AG20443 (cell line): ENCODE measurements at regions not wholly inside any gene's neighbourhood (a gene's known extent, or its start where the extent isn't known, plus 50 kb on each side); places are given as distances from the start of the nearest gene placed in this dataset.
"Not testable (repeated sequence)": the region's sequence is repeated elsewhere in the genome, so short reads cannot be mapped to it uniquely, and the experiment has no call there.

Experiments
- DNase-seq: peaks from one replicate; pipeline ENCODE4 v3.0.0; 2012; ENCODE audit warnings: low spot score, mixed read lengths

GRCh38 chr2:83967854-83968253 is 491.2 kb downstream of the SUCLG1 start:
- no peak for DNase-seq

GRCh38 chr2:83966946-83967345 is 492.1 kb downstream of the SUCLG1 start:
- not testable (repeated sequence) for DNase-seq

- no peak for DNase-seq
Observed at GRCh38 chr2:83961512-83961911, 497.6 kb downstream of the SUCLG1 start.

DNA sequence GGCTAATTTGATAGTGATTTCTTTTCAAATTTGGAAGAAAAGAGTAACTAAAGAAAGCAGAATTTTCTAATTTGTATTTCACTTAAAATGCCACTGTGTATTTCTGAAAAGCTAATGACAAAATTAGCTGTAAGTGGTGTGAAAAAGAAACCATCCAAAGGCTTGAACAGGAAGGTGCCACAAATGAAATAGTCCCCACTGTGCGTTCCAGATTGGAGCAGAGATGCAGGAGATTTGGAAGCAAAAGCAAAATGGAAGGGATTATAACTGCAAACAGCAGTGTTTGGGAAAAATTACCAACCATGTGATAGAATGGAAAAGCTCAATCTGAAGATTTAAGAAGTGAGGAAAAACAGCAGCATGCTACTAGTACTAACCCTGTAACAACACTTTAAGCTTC is 498.7 kb downstream of the SUCLG1 start:
- DNase-seq = no peak

DNA sequence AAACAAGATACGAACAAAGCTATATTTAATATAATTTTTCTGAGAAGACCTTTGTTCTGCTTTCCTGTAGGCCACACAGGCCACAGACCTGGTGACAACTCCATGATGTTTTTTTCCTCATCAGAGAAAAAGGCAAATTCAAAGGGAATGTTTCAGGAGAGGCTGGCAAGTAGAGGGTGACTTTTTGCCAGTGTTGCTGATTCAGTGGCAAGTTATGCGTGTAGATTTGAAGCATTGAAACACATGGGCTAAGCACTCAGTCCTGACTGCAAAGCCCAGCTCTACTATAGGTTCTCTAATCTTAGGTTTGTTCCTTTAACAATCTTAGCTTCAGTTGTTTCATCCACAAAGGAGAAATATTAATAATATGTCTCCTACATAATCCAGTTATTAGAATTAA is 499.8 kb downstream of the SUCLG1 start:
- no peak for DNase-seq

DNA sequence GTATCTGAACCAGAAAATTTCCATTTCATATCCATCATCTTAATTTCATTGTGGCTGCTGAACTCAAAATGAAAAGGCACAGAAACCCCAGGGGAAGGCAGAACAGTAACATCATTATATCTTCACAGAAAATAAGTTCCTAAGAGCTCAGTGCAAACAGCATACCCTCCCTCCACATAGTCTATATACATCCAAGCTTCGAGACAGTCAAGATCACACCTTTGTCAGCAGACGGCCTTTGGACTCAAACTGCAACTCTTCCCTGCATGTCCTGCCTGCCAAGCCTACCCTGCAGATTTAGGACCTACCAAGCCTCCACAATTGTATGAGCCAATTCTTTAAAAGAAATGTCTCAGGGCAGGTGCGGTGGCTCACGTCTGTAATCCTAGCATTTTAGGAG is 502.1 kb downstream of the SUCLG1 start:
- DNase-seq = no peak

DNA sequence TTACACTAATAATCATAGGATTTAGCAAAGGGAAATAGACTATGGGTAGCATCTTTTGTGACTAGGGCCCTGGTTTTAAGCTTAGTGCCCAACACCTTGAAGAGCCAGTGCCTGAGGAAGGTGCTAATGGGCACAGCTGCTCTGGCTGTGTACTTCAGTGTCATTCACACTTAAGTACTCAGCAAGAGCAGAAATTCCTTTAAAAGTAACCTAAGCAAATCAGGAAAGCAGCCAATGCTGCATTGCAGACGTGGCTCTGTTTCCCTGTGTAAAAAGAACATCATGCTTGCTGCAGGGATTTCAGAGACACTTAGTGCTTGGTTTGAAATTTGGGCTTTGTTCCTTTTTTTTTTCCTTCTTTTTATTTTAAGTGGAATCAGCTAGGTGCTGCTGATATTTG is 505.4 kb downstream of the SUCLG1 start:
- DNase-seq = no peak

- DNase-seq = no peak
Observed at GRCh38 chr2:83951378-83951947, 507.6 kb downstream of the SUCLG1 start.

- DNase-seq = no peak
Observed at GRCh38 chr2:83949361-83949760, 509.7 kb downstream of the SUCLG1 start.

DNA sequence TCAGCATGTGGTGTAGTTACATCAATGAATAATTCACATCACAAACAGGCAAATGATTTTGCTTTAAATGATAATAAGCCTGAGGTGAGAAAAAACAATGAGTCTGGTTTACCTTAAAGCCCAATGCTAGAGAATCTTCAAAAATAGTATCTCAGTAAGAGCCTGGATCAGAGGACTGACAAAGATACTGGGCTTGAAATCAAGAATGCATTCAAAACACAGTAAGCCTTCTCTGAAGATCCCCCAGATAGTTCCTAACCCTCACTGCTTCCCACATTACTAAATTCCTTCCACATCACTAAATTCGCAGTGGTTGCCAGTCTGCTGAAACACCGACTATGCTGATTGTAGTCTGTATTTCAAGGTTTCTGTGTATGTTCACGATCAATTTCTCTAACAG is 514.9 kb downstream of the SUCLG1 start:
- no peak for DNase-seq

- DNase-seq = no peak
Observed at GRCh38 chr2:83943265-83943664, 515.8 kb downstream of the SUCLG1 start.

DNA sequence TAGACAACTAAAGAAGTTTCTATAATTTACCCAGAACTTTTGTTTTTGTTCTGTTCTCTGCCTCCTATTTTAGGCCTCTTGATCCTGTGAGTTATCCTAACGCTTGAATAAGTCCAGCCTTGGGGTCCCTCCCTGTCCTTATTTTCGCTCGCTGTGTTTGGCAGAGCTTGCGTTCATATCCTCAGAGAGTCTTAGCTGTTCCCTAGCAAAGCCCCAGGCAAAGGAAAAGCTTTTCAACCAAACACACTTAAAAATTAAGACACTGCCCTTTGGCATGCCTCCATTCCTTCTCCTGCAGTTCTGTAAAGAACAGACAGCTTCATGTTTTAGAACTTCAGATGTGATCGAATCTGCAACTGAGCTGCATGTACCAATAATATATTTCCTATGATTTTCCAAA is 517.2 kb downstream of the SUCLG1 start:
- no peak for DNase-seq

- no peak for DNase-seq
Observed at GRCh38 chr2:83933749-83934148, 525.3 kb downstream of the SUCLG1 start.

- DNase-seq = no peak
Observed at GRCh38 chr2:83923531-83923930, 535.5 kb downstream of the SUCLG1 start.

- no peak for DNase-seq
Observed at GRCh38 chr2:83916559-83916958, 542.5 kb downstream of the SUCLG1 start.

DNA sequence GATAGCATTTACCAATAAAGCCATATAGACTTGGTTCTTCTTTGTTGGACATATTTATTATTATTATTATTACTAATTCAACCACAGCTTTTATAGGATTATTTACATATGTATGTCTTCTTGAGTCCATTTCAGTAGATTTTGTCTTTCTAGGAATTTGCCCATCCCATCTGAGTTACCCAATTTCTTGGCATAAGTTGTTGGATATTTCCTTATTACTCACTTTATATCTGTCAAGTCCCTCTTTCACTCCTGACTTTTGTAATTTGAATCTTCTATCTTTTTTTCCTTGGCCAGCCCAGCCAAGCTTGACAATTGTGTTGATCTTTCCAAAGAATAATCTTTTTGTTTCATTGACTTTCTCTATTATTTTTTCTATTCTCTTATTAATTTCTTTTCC is 543.7 kb downstream of the SUCLG1 start:
- DNase-seq = no peak

DNA sequence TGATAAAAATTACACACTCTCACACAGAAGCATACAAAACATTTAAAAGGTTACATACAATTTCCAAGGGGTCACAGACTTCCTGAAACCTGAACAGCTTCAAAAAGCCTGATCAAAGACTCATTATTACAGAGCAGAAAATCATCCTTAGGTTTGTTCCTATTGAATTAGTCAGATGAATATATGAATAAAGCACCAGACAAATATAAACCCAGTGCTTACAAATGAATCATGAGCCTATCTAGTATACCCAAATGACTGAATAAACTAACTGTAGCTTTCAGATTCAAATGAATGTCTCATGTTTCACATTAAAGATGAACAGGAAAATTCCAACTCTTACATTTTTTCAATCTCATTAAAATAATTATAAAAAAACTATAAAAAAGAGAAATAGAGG is 550.3 kb downstream of the SUCLG1 start:
- no peak for DNase-seq

GRCh38 chr2:83901317-83901716 is 557.8 kb downstream of the SUCLG1 start:
- no peak for DNase-seq

DNA sequence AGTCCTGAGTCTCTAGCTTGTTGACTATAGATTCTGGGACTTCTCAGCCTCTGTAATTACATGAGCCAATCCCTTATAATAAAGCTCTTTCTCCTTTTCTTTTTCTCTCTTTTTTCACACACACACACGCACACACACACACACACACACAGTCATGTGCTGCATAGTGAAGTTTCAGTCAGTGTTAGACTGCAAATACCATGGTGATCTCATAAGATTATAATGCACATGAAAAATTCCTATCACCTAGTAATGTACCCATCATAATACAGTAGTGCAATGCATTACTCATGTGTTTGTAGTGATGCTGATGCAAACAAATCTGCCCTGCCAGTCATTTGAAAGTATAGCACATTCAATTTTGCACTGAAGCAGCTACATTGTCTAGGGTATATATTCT is 558.2 kb downstream of the SUCLG1 start:
- DNase-seq = no peak

- no peak for DNase-seq
Observed at GRCh38 chr2:83899271-83899670, 559.8 kb downstream of the SUCLG1 start.

DNA sequence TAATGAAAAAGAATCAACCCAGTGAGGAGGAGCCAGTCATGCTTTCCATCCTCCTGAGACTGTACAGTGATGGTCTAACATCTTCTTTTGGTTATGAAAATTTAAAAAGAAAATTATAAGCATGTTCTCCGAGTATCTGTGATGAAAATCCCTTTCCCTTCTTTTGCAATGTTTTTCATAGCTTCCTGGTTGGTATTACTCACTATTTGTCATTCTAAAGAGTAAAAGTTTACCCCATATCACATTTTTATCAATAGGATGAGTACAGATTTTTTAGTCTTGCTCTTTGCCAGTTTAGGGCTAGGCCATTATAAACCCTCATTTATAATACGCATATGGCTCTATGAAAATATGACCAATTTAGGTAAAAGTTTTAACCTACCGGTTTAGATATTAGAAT is 564.1 kb downstream of the SUCLG1 start:
- DNase-seq = no peak

- no peak for DNase-seq
Observed at GRCh38 chr2:83887757-83888156, 571.3 kb downstream of the SUCLG1 start.

DNA sequence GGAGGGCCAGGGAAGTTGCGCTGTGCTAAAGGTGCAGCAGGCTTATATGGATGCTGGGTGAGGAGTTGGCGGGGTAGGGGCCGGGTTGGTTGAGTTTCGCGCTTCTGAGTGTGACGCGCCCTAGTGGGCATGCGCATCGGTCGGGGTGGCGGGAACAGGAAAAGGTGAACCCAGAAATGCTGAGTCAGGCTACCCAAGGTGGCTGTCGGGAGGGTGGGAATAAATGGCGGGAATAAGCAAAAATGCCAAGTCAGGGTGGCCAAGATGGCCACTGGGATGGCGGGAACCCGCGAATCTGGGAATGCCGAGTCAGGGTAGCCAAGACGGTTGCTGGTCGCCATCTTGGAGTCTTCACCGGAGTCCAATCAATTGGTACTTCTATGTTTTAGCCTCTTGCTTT is 580.0 kb downstream of the SUCLG1 start:
- DNase-seq = no peak

DNA sequence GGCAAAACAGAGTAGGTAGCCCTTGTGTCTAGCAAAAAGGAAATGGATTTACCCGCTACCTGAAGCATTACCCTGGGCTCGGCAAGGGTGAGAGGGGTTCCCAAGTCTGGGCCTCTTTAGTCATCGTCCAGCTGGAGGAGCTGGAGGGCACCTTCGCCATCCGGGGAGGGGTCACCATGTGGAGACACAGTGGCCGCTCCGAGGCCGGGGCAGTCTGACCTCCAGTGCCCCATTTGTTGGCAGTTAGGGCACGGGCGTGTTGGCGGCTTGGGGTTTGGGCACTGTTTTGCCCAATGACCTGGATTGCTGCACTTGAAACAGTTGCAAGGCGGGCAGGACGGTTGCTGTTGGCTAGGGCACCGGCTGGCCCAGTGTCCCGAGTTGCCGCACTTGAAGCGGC is 581.8 kb downstream of the SUCLG1 start:
- not testable (repeated sequence) for DNase-seq
